CD1c-positive myeloid dendritic cell (primary cell): ENCODE measurements at regions not wholly inside any gene's neighbourhood (a gene's known extent, or its start where the extent isn't known, plus 50 kb on each side); places are given as distances from the start of the nearest gene placed in this dataset.

Experiments used
- DNase-seq: peaks from one replicate; pipeline ENCODE4 v3.0.0-alpha.2; 2016; ENCODE audit errors: extremely low spot score

DNA sequence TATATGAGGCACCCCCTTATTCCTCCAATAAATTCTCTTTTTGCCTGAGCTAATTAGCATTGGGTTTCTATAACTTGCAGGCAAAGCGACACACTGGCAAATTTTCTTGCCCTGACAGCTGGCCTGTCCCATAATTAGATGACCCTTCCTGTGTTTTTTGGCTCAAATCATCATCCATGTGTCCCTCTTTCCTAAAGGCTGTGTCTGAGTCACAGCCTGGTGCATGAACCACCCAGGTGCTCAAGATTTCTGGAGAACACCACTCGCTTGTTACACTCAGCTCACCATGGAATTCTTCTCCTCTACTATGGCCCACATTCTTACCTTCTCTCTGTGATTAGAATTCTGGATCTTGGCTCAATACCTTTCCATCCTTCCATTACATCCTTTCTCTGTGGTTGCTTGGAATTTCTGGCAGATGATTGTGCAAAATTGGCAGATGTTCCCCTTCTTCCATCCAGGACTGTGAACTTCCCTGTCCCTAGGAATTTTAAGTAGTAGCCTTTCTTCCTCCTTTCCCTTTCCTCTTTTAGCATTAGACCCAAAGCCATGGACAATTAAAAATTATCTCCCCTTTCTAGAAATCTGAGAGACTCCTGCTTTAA, 116.0 kb upstream of the ANKRD1 start:
- DNase-seq, result no peak

GRCh38 chr10:91038971-91039370, 118.1 kb upstream of the ANKRD1 start:
- DNase-seq, result no peak

- no peak for DNase-seq
Observed at GRCh38 chr10:91040343-91040742, 119.5 kb upstream of the ANKRD1 start.

DNA sequence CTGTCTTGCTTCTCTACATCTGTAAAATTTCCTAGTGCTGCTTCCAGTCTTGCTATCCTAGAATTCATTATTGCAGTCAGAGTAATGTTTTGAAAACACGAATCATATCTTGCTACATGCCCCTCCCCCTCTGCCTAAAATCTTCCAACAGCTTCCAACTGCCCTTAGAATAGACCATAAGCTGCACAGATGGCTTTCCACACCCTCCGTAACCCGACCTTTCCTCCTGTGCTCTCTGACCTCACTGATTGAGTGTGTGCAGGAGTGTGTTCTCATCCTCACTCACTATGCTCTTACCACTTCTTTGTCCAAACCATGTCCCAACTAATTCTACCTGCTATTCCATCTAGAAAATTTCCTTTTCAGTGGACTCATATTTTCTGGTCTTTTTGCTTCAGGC, 121.2 kb upstream of the ANKRD1 start:
- no peak for DNase-seq

- no peak for DNase-seq
Observed at GRCh38 chr10:91043173-91043910, 122.5 kb upstream of the ANKRD1 start.

DNA sequence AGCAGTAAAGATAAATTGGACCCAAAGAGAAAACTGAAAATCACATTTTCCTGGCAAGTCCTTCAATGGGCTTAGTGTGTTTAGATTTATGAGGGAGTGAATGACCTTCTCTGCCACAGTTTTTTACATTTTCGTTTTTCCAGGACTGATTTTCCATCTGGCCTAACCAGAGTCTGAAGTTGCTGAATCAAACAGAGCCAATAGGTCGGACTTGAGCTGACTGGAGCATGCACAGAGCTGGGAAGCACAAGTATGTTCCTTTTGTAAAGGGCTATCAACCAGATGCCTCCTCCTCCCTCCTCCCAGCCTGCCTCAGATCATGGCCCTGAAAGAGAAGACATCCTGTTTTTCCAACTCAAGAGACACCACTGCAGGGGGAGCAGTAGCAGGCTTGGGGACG, 126.0 kb upstream of the ANKRD1 start:
- no peak for DNase-seq

DNA sequence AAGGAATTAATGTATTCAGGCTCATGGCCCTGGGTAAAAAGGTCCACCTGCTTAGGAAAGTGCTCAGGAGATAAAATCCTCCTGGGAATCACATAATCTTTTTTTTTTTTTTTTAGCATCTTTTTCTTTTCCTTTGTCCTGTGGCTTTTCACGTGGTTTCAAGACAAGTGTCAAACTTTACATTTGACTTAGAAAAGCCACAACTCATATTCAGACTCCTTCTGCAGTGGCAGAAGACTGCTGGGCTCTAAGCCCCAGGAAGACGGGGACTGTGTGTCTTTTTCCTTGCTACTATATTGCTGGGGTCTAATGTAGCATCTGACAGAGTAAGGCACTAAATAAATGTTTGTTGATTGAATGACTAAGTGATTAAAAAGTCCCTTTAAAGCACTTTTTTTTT, 127.5 kb upstream of the ANKRD1 start:
- DNase-seq, result no peak

DNA sequence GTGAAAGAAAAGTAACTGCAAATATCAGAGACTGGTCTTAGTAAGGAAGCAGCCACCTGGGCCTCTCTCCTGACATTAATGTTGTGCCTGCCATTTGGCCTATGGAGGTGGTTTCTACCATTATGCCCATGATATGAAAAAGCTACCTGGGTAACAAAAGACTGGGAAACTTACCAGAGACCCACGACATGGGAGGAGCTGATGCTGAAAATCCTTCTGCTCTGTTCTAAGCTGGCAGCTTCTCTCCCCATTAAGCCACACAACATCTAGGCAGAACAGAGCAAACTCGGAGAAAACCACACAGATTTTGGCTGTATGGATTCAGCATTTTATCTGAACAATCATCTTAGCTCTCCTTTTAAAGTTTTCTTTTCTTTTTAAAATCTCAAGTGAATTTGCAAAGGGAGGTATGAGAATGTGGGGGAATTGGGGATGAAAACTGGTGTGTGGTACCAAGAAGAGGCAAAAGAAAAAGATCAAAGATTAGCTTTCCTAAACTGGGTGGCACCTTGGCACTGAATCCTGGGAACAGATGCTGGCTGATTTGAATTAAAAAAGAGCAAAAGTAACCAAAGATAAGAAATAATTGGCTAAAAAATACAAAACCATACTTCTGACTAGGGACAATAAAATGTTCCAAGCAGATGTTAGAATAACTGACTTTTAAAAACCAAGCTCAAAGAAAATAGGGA, 128.6 kb upstream of the ANKRD1 start:
- no peak for DNase-seq

- no peak for DNase-seq
Observed at GRCh38 chr10:91049988-91050360, 129.1 kb upstream of the ANKRD1 start.

DNA sequence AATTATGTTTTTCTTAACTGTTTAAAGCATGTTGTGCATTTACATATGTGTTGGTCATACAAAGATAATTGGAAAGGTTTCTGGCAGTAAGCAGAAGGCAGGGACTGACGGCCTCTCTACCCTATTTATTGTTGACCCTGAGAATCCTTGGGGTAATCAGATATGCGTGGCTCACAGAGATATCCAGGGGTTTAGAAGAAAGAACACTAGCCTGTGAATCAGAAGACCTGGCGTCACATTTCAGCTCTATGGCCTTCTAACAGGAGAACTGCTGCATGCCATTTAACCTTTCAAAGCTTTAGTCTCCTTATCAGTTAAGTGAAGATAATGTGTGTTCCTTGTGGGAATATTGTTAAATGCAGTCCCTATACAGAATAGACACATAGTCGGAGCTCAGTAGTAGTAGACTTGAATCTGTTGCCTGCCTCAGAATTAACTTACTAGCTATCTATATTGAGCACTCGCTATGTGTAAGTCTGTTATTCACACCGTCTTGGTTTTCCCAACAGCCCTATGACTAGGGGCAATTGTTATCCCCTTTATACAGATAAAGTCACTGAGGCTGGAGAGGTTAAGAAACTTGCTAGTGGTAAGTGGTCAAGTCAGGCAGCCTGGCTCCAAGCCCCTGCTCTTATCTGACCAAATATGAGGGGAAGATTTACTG, 129.6 kb upstream of the ANKRD1 start:
- no peak for DNase-seq

- no peak for DNase-seq
Observed at GRCh38 chr10:91051829-91052228, 130.9 kb upstream of the ANKRD1 start.

- DNase-seq, result no peak
Observed at GRCh38 chr10:91054325-91054724, 133.4 kb upstream of the ANKRD1 start.

DNA sequence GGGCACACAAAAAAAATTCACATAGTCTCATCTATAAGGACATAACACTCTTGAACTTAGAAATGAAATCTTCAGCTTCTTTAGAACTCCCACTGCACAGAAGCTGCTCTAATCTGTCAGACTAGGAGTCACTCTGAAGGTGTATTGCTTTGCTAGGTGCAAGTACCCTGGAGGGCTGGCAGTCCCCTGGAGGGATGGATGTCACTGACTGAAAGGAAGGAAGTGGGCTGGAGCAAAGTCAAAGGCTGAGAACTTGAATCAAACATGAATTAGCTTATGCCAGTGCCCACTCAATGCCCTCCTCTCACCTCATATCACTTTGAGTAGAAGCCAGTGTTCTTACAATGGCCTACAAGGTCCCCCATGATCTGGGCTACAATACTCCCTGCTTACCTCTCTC, 140.3 kb upstream of the ANKRD1 start:
- DNase-seq, result no peak

- no peak for DNase-seq
Observed at GRCh38 chr10:91061608-91062007, 140.7 kb upstream of the ANKRD1 start.

DNA sequence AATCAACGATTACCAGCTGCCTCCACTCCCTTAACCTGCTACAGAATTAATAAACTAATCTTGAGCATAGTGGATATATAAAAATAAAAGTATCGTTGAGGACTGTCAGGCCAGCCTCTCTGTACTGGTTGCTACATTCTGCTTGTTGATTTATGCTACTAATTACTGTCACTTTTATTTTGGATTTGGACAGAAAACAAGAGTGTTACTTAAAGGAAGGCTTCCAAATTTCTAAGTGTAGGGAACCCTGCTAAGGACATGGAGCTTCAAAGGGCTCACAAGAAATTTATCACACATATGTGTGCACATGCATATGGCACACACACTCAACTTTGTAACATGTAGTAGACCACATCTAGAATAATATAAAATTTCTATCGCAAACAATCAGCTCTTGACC, 141.2 kb upstream of the ANKRD1 start:
- no peak for DNase-seq

DNA sequence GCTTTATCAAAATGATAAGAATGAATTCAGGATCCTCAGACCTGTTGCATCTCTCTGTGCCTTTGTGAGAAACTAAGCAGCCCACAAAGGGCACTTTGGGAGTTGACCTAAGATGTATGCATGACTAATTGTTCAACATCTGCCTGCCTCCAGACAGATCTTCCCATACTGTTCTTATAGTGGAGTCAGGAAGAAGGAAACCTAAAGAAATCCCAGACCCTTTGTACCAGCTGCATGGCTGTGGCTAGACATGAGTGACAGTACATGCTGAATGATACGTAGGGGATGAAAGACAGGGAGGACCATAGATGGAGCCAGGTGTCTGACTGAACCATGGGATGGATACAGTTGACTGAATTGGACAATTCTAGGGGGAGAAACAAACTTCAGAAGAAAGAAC, 148.7 kb upstream of the PCGF5 start:
- DNase-seq, result no peak

GRCh38 chr10:91073286-91073979, 147.0 kb upstream of the PCGF5 start:
- no peak for DNase-seq

- no peak for DNase-seq
Observed at GRCh38 chr10:91076991-91077548, 143.4 kb upstream of the PCGF5 start.

DNA sequence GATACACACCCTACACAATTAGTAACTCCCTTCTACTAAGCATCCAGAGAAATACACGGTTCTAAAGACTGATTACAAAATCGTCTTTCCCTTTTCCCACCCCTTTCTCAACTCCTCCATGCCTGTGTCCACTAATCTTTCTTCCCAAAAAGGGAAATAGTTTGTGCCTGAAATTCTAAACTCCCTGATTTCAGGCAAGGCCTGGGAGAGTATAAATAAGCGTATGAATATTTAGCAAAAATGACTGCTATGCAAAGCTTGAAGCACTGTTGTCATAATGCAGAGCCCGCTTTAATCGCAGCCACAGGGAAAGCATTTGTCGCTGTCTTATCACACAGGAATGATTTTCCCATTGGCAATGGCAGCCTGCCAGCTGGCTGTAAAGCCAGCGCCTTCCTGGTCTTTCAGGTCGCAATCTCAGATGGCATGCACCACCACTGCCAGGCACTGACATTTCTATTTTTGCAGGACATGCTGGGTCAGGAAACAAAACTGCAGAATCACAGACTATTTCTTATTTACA, 142.9 kb upstream of the PCGF5 start:
- DNase-seq, result no peak

DNA sequence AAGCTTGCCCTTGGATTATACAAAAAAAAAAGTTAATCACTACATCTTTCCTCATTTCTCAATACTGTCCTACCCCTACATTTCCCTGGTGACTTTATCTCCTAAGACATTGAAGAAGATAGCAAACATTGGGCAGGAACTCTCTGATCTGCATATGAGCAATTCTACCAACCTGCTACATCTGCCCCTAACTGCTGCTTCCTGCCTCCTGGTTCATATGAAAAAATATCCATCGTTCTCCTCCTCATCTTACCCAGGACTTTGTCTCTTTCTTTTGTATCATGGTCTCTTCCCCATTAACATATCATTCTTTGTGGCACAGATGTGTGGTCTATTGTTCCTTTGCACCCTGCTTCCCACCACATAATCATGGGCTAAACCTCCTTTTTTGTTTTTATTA, 139.7 kb upstream of the PCGF5 start:
- DNase-seq, result no peak

DNA sequence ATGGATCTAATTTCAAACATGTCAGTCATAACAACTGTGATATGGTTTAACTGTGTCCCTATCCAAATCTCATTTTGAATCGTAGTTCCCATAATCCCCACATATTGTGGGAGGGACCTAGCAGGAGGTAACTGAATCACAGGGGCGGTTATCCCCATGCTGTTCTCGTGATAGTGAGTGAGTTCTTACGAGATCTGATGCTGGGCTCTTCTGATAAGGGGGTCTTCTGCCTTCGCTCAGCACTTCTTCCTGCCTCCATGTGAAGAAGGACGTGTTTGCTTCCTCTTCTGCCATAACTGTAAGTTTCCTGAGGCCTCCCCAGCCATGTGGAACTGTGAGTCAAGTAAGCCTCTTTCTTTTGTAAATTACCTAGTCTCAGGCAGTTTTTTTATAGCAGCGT, 138.0 kb upstream of the PCGF5 start:
- DNase-seq, result no peak
